HG02885 (cell line): ENCODE measurements at regions not wholly inside any gene's neighbourhood (a gene's known extent, or its start where the extent isn't known, plus 50 kb on each side); places are given as distances from the start of the nearest gene placed in this dataset.
"Not testable (repeated sequence)": the region's sequence is repeated elsewhere in the genome, so short reads cannot be mapped to it uniquely, and the experiment has no call there.

Experiments used
- ATAC-seq: cut with Tn5 transposase; IDR thresholded peaks from one replicate; pipeline ENCODE4 v1.9.1; 2021; ENCODE audit warnings: mild to moderate bottlenecking; ENCODE audit not compliant: unreplicated experiment, poor library complexity

DNA sequence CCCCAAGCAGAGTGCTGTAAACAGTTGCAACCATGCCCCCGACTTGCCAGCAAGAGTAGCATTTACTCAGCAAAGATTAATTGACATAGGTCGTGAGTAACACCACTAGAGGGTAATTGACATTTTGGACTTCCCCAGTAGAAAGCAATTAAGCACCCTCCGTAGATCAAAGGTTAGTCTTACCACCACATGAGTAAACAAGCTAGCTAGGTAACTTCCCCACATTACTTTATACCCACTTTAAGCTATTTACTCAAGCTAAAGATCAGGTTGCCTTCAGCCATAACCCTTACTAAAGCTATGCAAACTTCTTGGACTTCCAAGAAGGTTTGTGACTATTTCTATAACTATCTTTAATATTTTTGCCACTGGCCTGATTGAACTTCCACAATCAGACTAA is 1072.7 kb downstream of the OTOL1 start:
- no peak for ATAC-seq

DNA sequence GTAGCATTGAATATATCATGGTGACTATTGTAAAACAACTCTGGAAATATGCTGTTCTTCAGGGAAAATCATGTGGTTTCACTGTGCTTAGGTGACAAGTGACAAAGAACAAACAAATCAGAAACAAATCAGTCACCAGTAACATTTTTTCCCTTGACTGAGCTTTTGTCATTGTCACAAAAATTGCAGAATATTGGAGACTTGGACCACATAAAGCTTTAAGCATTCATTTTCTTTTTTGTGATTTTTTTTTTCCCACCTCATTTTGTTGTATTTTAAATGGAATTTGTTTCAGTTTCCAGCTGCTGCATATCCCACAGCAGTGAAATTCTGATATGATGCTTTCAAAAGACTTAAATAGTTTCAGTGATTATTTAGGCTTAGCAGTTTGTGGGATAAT is 1088.4 kb downstream of the OTOL1 start:
- no peak for ATAC-seq

DNA sequence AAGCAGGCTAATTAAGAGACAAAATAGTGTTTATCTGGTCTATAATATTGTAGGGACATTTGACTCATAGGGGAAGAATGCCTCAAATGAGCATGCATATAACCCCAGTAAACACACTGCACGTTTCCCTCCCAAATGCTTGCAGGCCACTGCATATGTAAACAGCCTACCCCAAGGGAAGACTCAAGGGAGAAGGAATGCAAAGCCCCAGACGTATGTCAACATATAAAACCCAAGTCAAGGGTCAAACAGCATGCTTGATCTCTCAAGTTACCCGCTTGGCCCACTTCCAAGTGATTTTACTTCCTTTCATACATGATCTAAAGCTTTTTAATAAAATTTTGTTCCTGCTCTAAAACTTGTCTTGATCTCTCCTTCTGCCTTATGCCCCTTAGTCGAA is 1090.0 kb downstream of the OTOL1 start:
- no peak for ATAC-seq

DNA sequence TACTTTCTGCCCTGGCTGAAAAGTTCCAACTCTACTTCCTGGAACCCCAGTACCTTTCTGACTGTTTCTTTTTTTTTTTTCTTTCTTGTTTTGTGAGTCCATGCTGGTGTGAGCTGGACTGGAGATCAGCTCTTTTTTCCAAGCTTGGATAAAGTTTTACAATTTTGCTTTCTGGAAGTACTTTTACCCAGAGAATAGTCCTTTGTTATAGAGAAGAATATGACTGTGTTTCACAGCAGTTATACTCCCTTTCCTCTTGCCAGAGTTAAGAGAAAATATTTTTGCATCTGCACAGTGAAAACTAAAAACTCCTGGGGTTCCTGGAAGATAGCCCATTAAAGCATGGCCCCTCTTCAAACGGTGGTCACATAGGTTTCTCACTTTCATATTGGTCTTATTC is 1100.6 kb downstream of the OTOL1 start:
- no peak for ATAC-seq

DNA sequence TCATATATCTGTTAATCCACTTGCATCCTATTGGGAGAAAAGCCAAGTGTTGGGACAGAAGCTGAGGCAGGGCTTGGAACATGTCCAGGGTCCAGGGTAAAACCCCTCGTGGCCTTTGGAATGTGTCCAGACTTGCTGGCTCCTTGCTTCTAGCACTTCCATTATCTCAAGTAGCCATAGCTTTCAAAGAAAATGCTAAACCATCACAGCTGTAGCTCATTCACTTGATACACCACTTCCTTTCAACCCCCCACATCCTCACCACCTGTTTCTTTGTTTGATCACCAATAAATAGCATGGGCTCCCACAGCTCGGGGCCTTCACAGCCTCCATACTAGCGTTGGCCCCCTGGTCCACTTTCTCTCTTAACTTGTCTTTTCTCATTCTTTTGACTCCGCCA is 1101.9 kb downstream of the OTOL1 start:
- ATAC-seq = not testable (repeated sequence)

DNA sequence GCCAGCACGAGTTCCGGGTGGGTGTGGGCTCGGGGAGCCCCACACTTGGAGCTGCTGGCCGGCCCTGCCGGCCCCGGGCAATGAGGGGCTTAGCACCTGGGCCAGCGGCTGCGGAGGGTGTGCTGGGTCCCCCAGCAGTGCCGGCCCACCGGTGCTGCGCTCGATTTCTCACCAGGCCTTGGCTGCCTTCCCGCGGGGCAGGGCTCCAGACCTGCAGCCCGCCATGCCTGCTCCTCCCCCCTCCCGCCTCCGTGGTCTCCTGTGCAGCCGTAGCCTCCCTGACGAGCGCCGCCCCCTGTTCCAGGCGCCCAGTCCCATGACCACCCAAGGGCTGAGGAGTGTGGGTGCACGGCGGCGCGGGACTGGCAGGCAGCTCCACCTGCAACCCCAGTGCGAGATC is 1103.1 kb downstream of the OTOL1 start:
- ATAC-seq = not testable (repeated sequence)

DNA sequence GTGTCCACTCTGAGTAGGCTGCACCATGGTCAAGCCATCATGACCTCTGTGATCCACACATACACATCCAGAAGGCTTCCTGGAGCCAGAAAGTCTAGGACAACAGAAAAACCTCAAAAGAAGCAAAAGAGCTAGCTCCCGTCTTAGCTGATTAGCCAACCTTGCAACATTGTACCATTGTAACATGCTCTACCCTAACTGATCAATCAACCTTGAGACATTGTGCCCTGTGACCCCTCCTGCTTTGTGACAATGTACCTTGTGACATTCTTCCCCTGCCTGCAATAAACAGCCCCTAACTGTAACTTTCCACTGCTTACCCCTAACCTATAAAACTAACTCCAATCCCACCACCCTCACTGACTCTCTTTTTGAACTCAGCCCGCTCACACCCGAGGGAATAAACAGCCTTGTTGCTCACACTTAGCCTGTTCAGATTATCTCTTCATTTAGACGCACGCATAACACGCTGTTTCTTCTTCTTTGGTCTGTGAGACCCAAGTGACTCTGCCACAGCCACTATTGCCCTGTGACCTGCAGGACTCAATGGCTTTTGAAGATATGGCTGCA is 1104.6 kb downstream of the OTOL1 start:
- no peak for ATAC-seq

DNA sequence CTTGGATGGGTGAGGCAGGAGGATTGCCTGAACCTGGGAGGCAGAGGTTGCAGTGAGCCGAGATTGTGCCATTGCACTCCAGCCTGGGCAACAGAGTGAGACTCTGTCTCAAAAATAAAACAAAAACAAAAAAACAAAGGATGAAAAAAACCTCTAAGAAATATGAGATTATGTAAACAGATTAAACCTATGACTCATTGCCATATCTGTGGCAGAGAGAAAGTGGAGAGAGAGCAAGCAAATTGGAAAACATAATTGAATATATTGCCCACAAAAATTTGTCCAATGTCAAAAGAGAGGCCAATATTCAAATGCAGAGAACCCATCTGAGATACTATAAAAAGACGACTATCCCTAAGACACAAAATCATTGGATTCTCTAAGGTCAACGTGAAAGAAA is 1106.0 kb downstream of the OTOL1 start:
- ATAC-seq = no peak

DNA sequence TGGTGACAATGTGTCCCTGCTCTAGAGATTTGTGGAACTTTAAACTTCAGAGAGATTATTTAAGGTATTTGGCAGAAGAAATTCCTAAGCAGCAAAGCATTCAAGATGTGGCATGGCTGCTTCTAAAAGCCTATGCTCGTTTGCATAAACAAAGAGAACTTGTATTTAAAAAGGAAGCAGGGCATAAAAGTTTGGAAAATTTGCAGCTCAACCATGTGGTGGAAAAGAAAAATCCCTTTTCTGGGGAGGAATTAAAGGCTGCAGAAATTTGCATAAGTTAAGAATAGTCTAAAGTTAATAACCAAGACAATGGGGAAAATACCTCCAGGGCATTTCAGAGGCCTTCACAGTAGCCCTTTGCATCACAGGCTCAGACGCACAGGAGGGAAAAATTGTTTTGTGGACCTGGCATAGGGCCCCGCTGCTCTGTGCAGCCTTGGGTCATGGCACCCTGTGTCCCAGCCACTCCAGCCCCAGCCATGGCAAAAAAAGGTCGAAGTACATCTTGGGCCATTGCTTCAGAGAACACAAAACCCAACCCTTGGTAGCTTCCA is 1109.1 kb downstream of the OTOL1 start:
- no peak for ATAC-seq

DNA sequence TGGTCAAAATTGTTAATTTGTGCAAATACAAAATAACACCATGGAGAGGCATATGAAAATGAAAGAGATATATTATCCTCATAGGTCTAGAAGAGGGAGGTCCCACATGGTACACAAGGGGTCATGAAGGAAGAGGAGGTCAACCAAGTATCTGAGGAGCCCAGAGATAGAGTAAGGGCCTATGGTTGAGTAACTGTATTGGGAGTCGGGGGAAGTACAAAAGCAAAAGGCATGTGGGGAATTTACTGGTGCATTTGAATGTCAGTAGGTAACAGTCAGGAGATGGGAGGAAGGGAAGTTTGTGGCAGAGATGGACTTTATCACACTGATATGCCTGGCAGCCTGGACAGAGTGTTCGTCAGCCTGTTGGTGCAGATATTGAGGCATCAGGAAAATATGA is 1113.7 kb downstream of the OTOL1 start:
- ATAC-seq = no peak

DNA sequence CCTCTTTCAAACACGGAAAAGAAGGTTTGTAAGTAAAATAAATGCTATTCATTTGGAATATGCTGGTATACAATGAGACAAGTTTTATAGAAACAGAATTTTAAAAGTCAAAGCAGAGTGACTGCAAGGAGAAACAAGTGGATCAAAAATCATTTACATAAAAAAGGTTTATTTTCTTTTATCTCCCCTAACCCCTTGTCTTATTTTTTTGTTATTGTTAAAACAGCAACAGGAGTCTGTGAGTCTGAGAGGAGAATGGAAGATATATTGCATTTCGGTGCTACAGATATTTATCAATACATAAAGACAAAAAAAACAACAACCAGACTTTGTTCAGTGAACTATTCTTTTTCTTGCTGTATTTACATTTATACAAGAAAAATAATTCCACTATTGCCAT is 1116.4 kb downstream of the OTOL1 start:
- no peak for ATAC-seq

DNA sequence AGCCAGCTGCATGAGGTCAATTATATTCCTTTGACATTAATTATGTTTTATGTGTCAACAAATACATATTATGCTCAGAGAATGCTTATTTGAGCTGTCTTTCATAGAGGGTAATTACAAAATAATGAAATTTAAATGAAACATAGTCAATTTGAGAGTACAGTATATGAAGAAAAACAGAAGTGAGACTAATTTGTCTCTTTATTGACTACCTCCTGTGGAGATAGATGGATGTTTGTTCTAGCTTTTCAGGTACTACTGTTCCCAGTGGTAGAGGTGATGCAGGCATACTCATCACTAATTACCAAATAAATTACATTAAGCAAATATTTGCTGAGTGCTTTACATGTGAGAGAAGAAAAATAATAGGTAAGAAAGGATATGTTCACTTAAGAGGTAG is 1129.6 kb downstream of the OTOL1 start:
- no peak for ATAC-seq

DNA sequence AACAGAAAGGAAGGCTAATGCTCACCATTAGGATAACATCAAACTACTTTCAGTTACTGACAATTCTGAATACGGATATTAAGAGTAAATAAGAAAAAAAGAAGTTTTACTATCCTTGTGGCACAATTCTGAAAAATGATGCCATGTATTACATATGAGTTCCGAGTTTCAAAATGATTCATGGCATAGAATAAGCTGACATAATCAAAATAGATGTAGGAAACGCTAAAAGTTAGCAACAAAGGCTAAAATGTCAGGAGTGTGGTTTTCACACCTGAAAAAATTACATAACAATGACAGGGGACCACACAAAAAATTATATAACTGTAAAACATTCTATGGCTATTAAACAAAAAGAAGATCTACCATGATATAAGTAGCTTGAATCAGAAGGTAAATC is 1131.9 kb downstream of the OTOL1 start:
- ATAC-seq = no peak

DNA sequence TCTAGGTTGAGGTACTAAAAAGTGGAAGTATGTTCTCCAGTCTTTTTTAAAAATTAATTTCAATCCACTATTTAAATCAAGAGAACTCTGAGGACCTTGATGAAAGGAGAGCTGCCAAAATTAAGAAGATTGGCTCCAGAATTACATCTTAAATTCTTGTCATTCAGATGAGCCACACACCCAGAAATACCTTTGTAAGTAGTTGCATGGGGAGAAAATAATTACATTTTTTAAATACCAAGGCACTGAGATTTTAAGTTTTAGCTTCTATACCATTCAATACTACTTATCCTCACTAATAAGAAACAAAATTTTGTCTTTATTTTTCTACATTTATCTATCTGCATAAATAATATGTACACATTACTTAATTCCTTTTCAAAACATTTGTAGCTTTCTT is 1132.8 kb downstream of the OTOL1 start:
- no peak for ATAC-seq

DNA sequence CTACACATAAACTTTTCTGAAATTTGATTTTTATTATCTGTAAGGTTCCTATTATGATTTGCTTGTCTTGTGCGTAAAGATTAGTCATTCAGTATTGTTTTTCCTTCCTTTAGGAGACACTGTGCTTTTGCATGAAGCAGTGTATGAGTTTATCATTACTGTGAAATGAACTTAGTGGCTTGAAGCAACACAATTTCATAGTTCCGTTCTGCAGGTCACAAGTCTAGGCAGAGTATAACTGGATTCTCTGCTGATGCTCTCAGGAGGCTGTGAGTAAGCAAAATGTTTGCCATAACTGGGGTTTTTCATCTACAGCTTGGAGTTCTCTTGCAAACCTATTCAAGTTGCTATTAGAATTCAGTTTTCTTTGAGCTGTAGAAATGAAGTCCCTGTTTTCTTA is 1136.1 kb downstream of the OTOL1 start:
- ATAC-seq = no peak

DNA sequence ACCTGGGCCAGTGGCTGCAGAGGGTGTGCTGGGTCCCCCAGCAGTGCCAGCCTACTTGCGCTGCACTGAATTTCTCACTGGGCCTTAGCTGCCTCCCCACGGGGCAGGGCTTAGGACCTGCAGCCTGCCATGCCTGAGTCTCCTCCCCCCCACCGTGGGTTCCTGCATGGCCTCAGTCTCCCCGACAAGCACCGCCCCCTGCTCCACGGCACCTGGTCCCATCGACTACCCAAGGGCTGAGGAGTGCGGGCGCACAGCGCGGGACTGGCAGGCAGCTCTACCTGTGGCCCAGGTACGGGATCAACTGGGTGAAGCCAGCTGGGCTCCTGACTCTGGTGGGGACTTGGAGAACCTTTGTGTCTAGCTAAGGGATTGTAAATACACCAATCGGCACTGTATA is 1143.6 kb downstream of the OTOL1 start:
- not testable (repeated sequence) for ATAC-seq

DNA sequence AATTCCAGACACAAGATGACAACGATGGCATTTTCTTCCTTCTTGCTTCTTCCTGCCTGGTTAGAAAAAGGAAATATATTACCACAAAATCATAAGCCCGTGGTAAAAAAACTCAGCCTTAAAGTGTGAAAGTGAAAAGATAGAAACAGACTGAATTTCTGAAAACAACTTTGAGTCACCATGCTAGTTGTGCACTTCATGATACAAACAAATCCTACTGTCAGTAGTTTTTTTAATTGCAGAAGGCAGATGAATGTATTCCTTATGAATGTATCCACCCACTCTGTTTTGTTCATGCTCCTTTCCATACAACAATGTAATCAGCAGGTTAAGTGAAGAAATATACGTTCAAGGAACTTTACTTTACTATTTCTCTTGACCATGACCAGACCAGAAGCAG is 1144.7 kb downstream of the OTOL1 start:
- no peak for ATAC-seq

DNA sequence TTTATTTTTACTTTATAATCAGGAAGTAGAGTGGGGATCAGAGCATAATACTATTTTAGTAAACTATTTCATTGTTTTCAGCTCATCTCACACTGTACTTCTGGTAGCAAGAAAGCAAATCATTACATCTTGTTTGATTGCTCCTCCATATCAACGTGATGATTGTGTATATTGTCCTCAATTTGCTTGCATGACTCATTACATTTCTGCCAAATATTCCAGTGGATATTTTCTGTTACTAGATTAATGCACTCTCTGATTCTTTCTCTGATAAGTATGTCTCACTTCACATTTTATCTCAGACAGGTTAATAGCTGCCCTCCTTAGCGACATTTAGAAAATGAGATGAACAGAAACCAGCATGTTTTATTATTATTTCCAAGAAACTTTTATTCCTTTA is 1145.3 kb downstream of the OTOL1 start:
- ATAC-seq = no peak

DNA sequence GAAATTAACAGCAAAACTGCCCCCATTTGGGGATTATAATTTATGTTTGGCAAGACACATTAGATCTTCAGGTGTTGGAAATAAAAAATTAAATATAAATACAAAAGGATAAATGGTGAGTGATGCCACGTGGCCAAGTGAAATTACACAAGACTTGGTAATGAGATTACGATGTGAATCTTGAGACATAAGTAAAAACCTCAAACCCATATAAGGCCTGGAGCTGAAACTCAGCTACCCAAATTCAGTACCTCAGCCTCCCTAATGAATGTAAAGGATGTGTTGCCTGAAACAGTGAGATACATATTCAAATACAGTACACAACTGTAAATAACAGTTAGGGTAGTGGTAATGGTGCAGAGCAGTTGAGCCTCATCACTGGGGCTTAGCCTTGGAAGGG is 1146.6 kb downstream of the OTOL1 start:
- ATAC-seq = no peak

DNA sequence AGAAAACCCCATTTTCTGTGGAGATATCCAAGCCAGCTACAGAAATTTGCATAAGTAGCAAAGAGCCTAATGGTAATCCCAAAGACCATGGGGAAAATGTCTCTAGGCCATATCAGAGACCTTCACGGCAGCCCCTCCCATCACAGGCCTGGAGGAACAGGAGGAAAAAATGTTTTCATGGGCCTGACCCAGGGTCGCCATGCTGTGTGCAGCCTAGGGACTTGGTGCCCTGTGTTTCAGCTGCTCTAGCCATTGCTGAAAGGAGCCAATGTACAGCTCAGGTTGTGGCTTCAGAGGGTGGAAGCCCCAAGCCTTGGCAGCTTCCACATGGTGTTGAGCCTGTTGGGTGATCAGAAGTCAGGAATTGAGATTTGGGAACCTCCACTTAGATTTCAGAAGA is 1150.7 kb downstream of the OTOL1 start:
- no peak for ATAC-seq

DNA sequence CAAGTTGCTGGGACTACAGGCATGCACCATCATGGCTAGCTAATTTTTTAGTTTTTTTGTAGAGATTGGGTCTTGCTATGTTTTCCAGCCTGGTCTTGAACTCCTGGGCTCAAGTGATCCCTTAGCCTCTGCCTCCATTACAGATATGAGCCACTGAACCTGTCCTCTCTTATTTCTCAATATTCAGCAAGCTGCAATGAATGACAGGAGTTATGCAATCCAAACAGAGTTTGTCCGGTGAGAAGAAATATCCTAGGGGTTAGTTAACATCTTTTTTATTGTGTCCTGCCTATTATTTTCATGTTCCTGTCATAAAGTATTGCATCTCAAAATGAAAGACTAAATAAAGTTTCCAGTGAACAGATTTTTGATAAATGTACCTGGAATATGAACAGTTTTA is 1161.4 kb downstream of the OTOL1 start:
- ATAC-seq = no peak

DNA sequence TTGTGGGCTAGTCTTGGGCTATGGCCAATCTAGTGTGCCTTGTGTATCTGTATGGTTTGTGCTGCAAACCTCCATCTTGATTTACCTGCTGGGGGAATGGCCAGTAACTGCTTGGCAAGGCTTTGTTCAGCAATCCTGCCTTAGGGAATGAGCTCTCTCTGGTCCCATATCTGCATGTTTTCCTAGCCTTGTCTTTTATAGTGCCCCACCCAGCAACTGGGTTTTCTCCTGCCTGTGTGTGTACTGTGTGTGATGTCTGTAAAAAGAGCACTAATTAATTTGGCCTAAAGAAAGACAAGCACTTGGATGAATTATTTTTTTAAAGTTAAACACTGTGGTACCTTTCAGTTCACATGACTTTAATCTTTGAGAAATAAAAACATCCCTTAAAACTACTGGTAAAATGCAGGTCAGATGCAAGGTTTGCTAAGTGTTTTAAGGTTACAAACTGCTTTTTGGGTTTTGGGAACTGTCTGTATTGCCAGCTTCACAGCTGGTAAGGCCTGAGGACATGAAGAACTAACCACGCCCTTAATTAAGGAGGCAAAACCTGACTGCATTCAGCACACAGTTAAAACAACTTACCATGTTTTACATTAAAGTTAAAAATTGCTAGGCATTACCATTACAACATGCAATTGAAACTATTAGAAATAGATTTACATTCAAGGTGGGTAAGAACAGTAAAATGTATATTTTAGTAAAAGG is 1169.2 kb downstream of the OTOL1 start:
- ATAC-seq = no peak
